Liver (tissue), 8 donors: ENCODE measurements at regions not wholly inside any gene's neighbourhood (a gene's known extent, or its start where the extent isn't known, plus 50 kb on each side); places are given as distances from the start of the nearest gene placed in this dataset.

ENCODE experiments used
- DNase-seq: peaks from one replicate; pipeline ENCODE4 v3.0.0-alpha.2; 2017; ENCODE audit warnings: low spot score
- H3K27ac ChIP-seq, 2 donors: one replicate each; pipeline ENCODE4 v1.7.0; 2013; ENCODE audit warnings: inconsistent platforms in 2 of 2, low read length in 2 of 2, control low read depth in 1 of 2, low read depth in 1 of 2, mild to moderate bottlenecking in 1 of 2
- H3K27me3 ChIP-seq, 4 donors: one replicate each; pipeline versions ENCODE4 v1.6.1 to v1.7.0; 2013; ENCODE audit warnings: low read length in 3 of 4, inconsistent platforms in 1 of 4, mild to moderate bottlenecking in 1 of 4, moderate library complexity in 1 of 4; ENCODE audit not compliant: control insufficient read depth in 4 of 4, insufficient read depth in 4 of 4
- H3K36me3 ChIP-seq, 4 donors: one replicate each; pipeline versions ENCODE4 v1.6.1 to v1.7.0; 2013; ENCODE audit warnings: low read length in 3 of 4, mild to moderate bottlenecking in 3 of 4, low read depth in 1 of 4, moderate library complexity in 1 of 4; ENCODE audit not compliant: control insufficient read depth in 4 of 4, insufficient read depth in 3 of 4
- H3K4me1 ChIP-seq, 4 donors: one replicate each; pipeline versions ENCODE4 v1.6.1 to v1.7.0; 2013; ENCODE audit warnings: low read length in 3 of 4, mild to moderate bottlenecking in 3 of 4, moderate library complexity in 1 of 4; ENCODE audit not compliant: control insufficient read depth in 4 of 4, insufficient read depth in 4 of 4
- H3K4me3 ChIP-seq, 3 donors: one replicate each; pipeline versions ENCODE4 v1.6.1 to v1.7.0; 2013; ENCODE audit warnings: low read length in 3 of 3, control low read depth in 1 of 3, low read depth in 1 of 3, mild to moderate bottlenecking in 1 of 3
- H3K9ac ChIP-seq, 2 donors: one replicate each; pipeline ENCODE4 v1.7.0; 2013; ENCODE audit warnings: low read length in 2 of 2, mild to moderate bottlenecking in 2 of 2, moderate library complexity in 2 of 2, control low read depth in 1 of 2, low read depth in 1 of 2
- H3K9me3 ChIP-seq, 4 donors: one replicate each; pipeline versions ENCODE4 v1.6.1 to v1.7.0; 2013; ENCODE audit warnings: low read length in 3 of 4; ENCODE audit not compliant: control insufficient read depth in 4 of 4
- FOXA1 ChIP-seq: IDR thresholded peaks from 2 replicates; pipeline ENCODE4 v1.6.1; 2016; ENCODE audit warnings: antibody characterized with exemption
- FOXA2 ChIP-seq: IDR thresholded peaks from 2 replicates; pipeline ENCODE4 v1.6.1; 2016; ENCODE audit warnings: antibody characterized with exemption
- GABPA ChIP-seq, 2 donors: IDR thresholded peaks in 1 of 2; conservative IDR thresholded peaks in 1 of 2; 2 replicates each; pipeline ENCODE4 v1.6.1; 2016; ENCODE audit warnings: antibody characterized with exemption in 2 of 2, mild to moderate bottlenecking in 1 of 2, moderate library complexity in 1 of 2
- HNF4A ChIP-seq, 2 donors: conservative IDR thresholded peaks; 2 replicates each; pipeline ENCODE4 v1.6.1; 2016; ENCODE audit warnings: antibody characterized with exemption in 2 of 2, mild to moderate bottlenecking in 2 of 2
- HNF4G ChIP-seq: IDR thresholded peaks from 2 replicates; pipeline ENCODE4 v1.6.1; 2016; ENCODE audit warnings: antibody characterized with exemption
- JUND ChIP-seq, 2 donors: IDR thresholded peaks; 2 replicates each; pipeline ENCODE4 v1.6.1; 2016; ENCODE audit warnings: antibody characterized with exemption in 2 of 2
- NR2F2 ChIP-seq: IDR thresholded peaks from 2 replicates; pipeline ENCODE4 v1.6.1; 2016; ENCODE audit warnings: antibody characterized with exemption
- RAD21 ChIP-seq, 2 donors: IDR thresholded peaks; 2 replicates each; pipeline ENCODE4 v1.6.1; 2016; ENCODE audit warnings: antibody characterized with exemption in 2 of 2, mild to moderate bottlenecking in 2 of 2
- RXRA ChIP-seq, 2 donors: IDR thresholded peaks; 2 replicates each; pipeline ENCODE4 v1.6.1; 2017 to 2018; ENCODE audit warnings: antibody characterized with exemption in 2 of 2, mild to moderate bottlenecking in 1 of 2
- SP1 ChIP-seq: IDR thresholded peaks from 2 replicates; pipeline ENCODE4 v1.6.1; 2018; ENCODE audit warnings: antibody characterized with exemption, mild to moderate bottlenecking
- TAF1 ChIP-seq: conservative IDR thresholded peaks from 2 replicates; pipeline ENCODE4 v1.6.1; 2016; ENCODE audit warnings: antibody characterized with exemption, mild to moderate bottlenecking
- YY1 ChIP-seq: IDR thresholded peaks from 2 replicates; pipeline ENCODE4 v1.6.1; 2016; ENCODE audit warnings: antibody characterized with exemption, mild to moderate bottlenecking
- WGBS: extraction: QIAGEN DNeasy Blood & Tissue Kit; methylation state at CpG from one replicate; pipeline ENCODE4 v1.1.7; 2013; 5-methylcytosine and 5-hydroxymethylcytosine counted together
- TF ChIP-seq, protein P1 (sequence below): IDR thresholded peaks from 2 replicates; pipeline ENCODE4 v1.6.1; 2016; ENCODE audit warnings: antibody characterized with exemption
- TF ChIP-seq, protein P2 (sequence below): IDR thresholded peaks from 2 replicates; pipeline ENCODE4 v1.6.1; 2016; ENCODE audit warnings: antibody characterized with exemption, mild to moderate bottlenecking
- TF ChIP-seq, protein P3 (sequence below): fragments of 150-350 bp; IDR thresholded peaks from 2 replicates; pipeline ENCODE4 v1.5.1; 2017; ENCODE audit warnings: improper control_type of control experiment, low read depth, low read length; ENCODE audit not compliant: missing input control
- donor health status: healthy.
- donor health status: healthy.
- donor health status: healthy.
- donor health status: healthy.
- donor health status: healthy.

DNA sequence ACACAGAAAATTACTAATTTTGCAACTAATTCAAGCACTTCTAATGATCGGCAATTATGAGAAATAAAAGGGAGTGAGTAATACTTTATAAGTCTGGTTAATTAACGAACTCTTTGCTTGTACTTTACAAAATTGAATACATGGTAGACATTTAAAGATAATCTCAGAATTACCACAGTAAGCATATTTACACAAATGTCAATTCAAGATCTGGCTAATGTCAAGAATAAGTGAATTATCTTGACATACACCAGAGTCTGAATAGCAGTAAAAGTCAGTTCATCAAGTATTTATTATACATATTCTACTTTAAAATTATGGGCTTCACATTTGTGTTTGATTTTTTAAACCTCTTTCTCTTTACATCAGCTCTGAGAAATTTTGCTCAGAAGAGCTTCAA lies 643.4 kb downstream of the OLFM4 start:
- WGBS, result 50% methylated on average over 2 of the region's 2 CpGs
- Histone ChIP-seq H3K4me1 (no peaks in the 10 kb centered on the region), H3K9me3 (peaks cover 0 to under 1% (median 0%) of the 10 kb centered on the region in 4 donors), H3K36me3 (no peaks in the 10 kb centered on the region), H3K9ac (no peak overlapping the region), H3K4me3 (no peak overlapping the region), H3K27ac (no peak overlapping the region), H3K27me3 (no peaks in the 10 kb centered on the region)
- no peak for DNase-seq
- TF ChIP-seq, protein P1, sequence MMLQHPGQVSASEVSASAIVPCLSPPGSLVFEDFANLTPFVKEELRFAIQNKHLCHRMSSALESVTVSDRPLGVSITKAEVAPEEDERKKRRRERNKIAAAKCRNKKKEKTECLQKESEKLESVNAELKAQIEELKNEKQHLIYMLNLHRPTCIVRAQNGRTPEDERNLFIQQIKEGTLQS, result no peak
- TF ChIP-seq TAF1, result no peak
- no peak for TF ChIP-seq FOXA1
- no peak for TF ChIP-seq HNF4A (conservative IDR thresholded peaks at IDR 0.05)

DNA sequence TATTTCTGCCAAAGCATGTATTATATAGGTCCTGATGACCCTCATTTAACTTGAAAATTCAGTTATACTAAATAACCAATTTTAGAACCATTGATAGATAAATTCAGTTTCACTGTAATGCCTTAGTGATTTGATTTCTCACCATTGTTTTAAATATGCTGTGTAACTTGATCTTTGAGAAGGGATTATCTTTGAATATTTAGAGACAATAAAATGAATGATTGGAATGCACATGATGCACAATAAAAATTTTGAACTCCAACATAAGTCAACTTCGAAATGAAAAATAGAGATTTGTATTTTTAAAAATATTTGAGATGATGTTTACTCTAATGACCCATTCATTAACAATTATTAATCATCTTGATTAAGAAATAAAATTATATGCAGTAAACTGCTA lies 654.5 kb downstream of the OLFM4 start:
- Histone ChIP-seq H3K4me1 (no peaks in the 10 kb centered on the region), H3K27ac (no peak overlapping the region), H3K4me3 (no peak overlapping the region), H3K36me3 (no peaks in the 10 kb centered on the region), H3K9ac (no peak overlapping the region), H3K27me3 (peaks cover 0 to 6% (median 0%) of the 10 kb centered on the region in 4 donors), H3K9me3 (peaks cover 0 to 2% (median 0%) of the 10 kb centered on the region in 4 donors)
- DNase-seq, result no peak
- WGBS, result 46% methylated on average over 1 of the region's 1 CpG
- no peak for TF ChIP-seq FOXA2
- TF ChIP-seq HNF4G, result no peak
- TF ChIP-seq, protein P2, sequence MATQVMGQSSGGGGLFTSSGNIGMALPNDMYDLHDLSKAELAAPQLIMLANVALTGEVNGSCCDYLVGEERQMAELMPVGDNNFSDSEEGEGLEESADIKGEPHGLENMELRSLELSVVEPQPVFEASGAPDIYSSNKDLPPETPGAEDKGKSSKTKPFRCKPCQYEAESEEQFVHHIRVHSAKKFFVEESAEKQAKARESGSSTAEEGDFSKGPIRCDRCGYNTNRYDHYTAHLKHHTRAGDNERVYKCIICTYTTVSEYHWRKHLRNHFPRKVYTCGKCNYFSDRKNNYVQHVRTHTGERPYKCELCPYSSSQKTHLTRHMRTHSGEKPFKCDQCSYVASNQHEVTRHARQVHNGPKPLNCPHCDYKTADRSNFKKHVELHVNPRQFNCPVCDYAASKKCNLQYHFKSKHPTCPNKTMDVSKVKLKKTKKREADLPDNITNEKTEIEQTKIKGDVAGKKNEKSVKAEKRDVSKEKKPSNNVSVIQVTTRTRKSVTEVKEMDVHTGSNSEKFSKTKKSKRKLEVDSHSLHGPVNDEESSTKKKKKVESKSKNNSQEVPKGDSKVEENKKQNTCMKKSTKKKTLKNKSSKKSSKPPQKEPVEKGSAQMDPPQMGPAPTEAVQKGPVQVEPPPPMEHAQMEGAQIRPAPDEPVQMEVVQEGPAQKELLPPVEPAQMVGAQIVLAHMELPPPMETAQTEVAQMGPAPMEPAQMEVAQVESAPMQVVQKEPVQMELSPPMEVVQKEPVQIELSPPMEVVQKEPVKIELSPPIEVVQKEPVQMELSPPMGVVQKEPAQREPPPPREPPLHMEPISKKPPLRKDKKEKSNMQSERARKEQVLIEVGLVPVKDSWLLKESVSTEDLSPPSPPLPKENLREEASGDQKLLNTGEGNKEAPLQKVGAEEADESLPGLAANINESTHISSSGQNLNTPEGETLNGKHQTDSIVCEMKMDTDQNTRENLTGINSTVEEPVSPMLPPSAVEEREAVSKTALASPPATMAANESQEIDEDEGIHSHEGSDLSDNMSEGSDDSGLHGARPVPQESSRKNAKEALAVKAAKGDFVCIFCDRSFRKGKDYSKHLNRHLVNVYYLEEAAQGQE, result no peak
- TF ChIP-seq YY1, result no peak
- no peak for TF ChIP-seq GABPA (IDR thresholded peaks at IDR 0.05 in 1 of 2, conservative IDR thresholded peaks at IDR 0.05 in 1 of 2)
- TF ChIP-seq SP1, result no peak
- TF ChIP-seq JUND (IDR thresholded peaks at IDR 0.05), result no peak
- TF ChIP-seq FOXA1, result no peak
- no peak for TF ChIP-seq NR2F2
- no peak for TF ChIP-seq RXRA (IDR thresholded peaks at IDR 0.05)
- TF ChIP-seq, protein P3, sequence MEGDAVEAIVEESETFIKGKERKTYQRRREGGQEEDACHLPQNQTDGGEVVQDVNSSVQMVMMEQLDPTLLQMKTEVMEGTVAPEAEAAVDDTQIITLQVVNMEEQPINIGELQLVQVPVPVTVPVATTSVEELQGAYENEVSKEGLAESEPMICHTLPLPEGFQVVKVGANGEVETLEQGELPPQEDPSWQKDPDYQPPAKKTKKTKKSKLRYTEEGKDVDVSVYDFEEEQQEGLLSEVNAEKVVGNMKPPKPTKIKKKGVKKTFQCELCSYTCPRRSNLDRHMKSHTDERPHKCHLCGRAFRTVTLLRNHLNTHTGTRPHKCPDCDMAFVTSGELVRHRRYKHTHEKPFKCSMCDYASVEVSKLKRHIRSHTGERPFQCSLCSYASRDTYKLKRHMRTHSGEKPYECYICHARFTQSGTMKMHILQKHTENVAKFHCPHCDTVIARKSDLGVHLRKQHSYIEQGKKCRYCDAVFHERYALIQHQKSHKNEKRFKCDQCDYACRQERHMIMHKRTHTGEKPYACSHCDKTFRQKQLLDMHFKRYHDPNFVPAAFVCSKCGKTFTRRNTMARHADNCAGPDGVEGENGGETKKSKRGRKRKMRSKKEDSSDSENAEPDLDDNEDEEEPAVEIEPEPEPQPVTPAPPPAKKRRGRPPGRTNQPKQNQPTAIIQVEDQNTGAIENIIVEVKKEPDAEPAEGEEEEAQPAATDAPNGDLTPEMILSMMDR, result no peak
- TF ChIP-seq HNF4A (conservative IDR thresholded peaks at IDR 0.05), result no peak

DNA sequence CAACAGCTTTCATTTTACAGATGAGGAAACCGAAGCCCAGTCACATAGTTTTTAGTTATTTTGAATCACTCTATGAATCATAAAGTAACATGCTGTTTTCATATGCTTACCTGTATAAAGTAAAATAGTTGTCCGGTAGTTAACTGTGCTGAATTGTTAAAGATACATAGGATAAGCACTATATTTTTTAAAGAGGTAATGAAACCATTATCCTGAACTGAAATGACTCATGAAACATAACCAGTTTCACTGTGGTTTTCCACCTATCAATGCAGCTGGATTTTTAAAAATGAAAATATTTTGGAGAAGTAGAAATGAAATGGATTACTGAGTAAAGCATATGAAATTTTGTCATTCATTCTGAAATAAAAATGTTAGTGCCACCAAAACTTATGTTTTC lies 655.0 kb downstream of the OLFM4 start:
- no peak overlapping the region for H3K27ac ChIP-seq
- 72% methylated on average over 2 of the region's 2 CpGs for WGBS
- H3K9ac ChIP-seq, result no peak overlapping the region
- H3K36me3 ChIP-seq, result no peaks in the 10 kb centered on the region
- peaks cover 0 to 6% (median 0%) of the 10 kb centered on the region in 4 donors for H3K27me3 ChIP-seq
- no peaks in the 10 kb centered on the region for H3K9me3 ChIP-seq
- no peak for TF ChIP-seq FOXA2
- no peak for TF ChIP-seq HNF4G
- no peak for TF ChIP-seq SP1
- TF ChIP-seq, protein P2, result no peak
- TF ChIP-seq RAD21 (IDR thresholded peaks at IDR 0.05), result no peak
- TF ChIP-seq, protein P1, result no peak
- no peaks in the 10 kb centered on the region for H3K4me1 ChIP-seq
- H3K4me3 ChIP-seq, result no peak overlapping the region
- no peak for DNase-seq
